IMR-90 (cell line): ENCODE measurements at regions not wholly inside any gene's neighbourhood (a gene's known extent, or its start where the extent isn't known, plus 50 kb on each side); places are given as distances from the start of the nearest gene placed in this dataset.

ENCODE experiments used
- ATAC-seq: fragments of 200-7000 bp; cut with Tn5 transposase; 2 replicates; pipeline ENCODE4 v1.9.1; 2020; ENCODE audit warnings: low read depth, mild to moderate bottlenecking, moderate library complexity
- BruUV-seq: library from RNA; stranded (reverse); fragments of 400-500 nt; replicated peaks from 2 replicates; lab custom pipeline; 2021; lab: Mats Ljungman, UMichigan
- CTCF ChIA-PET: fragments of 300-600 bp; formaldehyde crosslinking; extraction: SDS; loops from one replicate; lab custom pipeline; 2021; ENCODE audit warnings: antibody characterized with exemption; lab: Yijun Ruan, JAX
- POLR2A ChIA-PET: fragments of 300-600 bp; sonication (Branson Sonifier 250); formaldehyde crosslinking; loops from one replicate; lab custom pipeline; 2022; ENCODE audit warnings: antibody characterized with exemption; ENCODE audit not compliant: unreplicated experiment; lab: Charles Lee
- DNase-seq: peaks from one replicate; pipeline ENCODE4 v3.0.0; 2013
- H2AFZ ChIP-seq: replicated peaks from 2 replicates; pipeline ENCODE3; 2013; ENCODE audit warnings: low read length, mild to moderate bottlenecking; ENCODE audit not compliant: poor library complexity
- H2AK5ac ChIP-seq: 2 replicates; pipeline ENCODE4 v1.6.1; 2013; ENCODE audit warnings: low read depth, low read length, inconsistent platforms
- H2AK9ac ChIP-seq: replicated peaks from 2 replicates; pipeline ENCODE3; 2013; ENCODE audit warnings: mild to moderate bottlenecking, low read depth, low read length, moderate library complexity; ENCODE audit not compliant: poor library complexity
- H2BK120ac ChIP-seq: 2 replicates; pipeline ENCODE4 v1.6.1; 2013; ENCODE audit warnings: low read depth, low read length, inconsistent platforms
- H2BK15ac ChIP-seq: 3 replicates; pipeline ENCODE4 v1.6.1; 2013; ENCODE audit warnings: low read depth, low read length, inconsistent platforms
- H2BK20ac ChIP-seq: 2 replicates; pipeline ENCODE4 v1.6.1; 2013; ENCODE audit warnings: low read depth, mild to moderate bottlenecking, inconsistent platforms, low read length, moderate library complexity
- H2BK5ac ChIP-seq: 2 replicates; pipeline ENCODE4 v1.6.1; 2013; ENCODE audit warnings: mild to moderate bottlenecking, low read depth, low read length, inconsistent platforms; ENCODE audit not compliant: poor library complexity, severe bottlenecking
- H3K14ac ChIP-seq: replicated peaks from 2 replicates; pipeline ENCODE4 v1.6.1; 2013; ENCODE audit warnings: low read depth, low read length, inconsistent platforms
- H3K18ac ChIP-seq: 2 replicates; pipeline ENCODE4 v1.6.1; 2013; ENCODE audit warnings: low read depth, low read length, control low read depth
- H3K23ac ChIP-seq: 2 replicates; pipeline ENCODE4 v1.6.1; 2013; ENCODE audit warnings: low read depth, low read length, inconsistent platforms
- H3K27ac ChIP-seq: 2 replicates; pipeline ENCODE4 v1.5.1; 2013; ENCODE audit warnings: mild to moderate bottlenecking, control low read depth, low read length; ENCODE audit not compliant: insufficient read depth
- H3K27me3 ChIP-seq: 2 replicates; pipeline ENCODE4 v1.6.1; 2013; ENCODE audit warnings: low read length; ENCODE audit not compliant: control insufficient read depth, insufficient read depth
- H3K36me3 ChIP-seq: 2 replicates; pipeline ENCODE4 v1.6.1; 2013; ENCODE audit warnings: low read length, mixed read lengths; ENCODE audit not compliant: control insufficient read depth, insufficient read depth
- H3K4ac ChIP-seq: 2 replicates; pipeline ENCODE4 v1.6.1; 2013; ENCODE audit warnings: low read depth, low read length, inconsistent platforms
- H3K4me1 ChIP-seq: 2 replicates; pipeline ENCODE4 v1.6.1; 2013; ENCODE audit warnings: low read length, mixed read lengths; ENCODE audit not compliant: control insufficient read depth, insufficient read depth
- H3K4me2 ChIP-seq: 2 replicates; pipeline ENCODE4 v1.6.1; 2013; ENCODE audit warnings: low read depth, mild to moderate bottlenecking, control low read depth, low read length, moderate library complexity
- H3K4me3 ChIP-seq: 2 replicates; pipeline ENCODE4 v1.5.1; 2013; ENCODE audit warnings: low read depth, mild to moderate bottlenecking, control low read depth, low read length, moderate library complexity; ENCODE audit not compliant: insufficient read depth
- H3K56ac ChIP-seq: 2 replicates; pipeline ENCODE4 v1.6.1; 2013; ENCODE audit warnings: low read length, inconsistent platforms; ENCODE audit not compliant: insufficient read depth; ENCODE audit errors: extremely low read depth
- H3K79me1 ChIP-seq, 2 experiments: 2 replicates each; pipeline ENCODE4 v1.6.1; 2013; ENCODE audit warnings: low read length in 2 of 2, inconsistent platforms in 1 of 2, low read depth in 1 of 2
- H3K9ac ChIP-seq: 2 replicates; pipeline ENCODE4 v1.6.1; 2013; ENCODE audit warnings: low read depth, low read length, control low read depth
- H3K9me1 ChIP-seq: 2 replicates; pipeline ENCODE4 v1.6.1; 2013; ENCODE audit warnings: low read length, inconsistent platforms; ENCODE audit not compliant: insufficient read depth
- H3K9me3 ChIP-seq: 2 replicates; pipeline ENCODE4 v1.6.1; 2013; ENCODE audit warnings: low read length; ENCODE audit not compliant: control insufficient read depth, insufficient read depth
- H4K20me1 ChIP-seq: 2 replicates; pipeline ENCODE4 v1.6.1; 2013; ENCODE audit warnings: low read length, inconsistent platforms; ENCODE audit not compliant: insufficient read depth
- H4K5ac ChIP-seq: 2 replicates; pipeline ENCODE4 v1.6.1; 2013; ENCODE audit warnings: mild to moderate bottlenecking, low read depth, low read length, control low read depth
- H4K8ac ChIP-seq, 2 experiments: 2 replicates each; pipeline ENCODE4 v1.6.1; 2013; ENCODE audit warnings: low read depth in 2 of 2, low read length in 2 of 2, control low read depth in 1 of 2, inconsistent platforms in 1 of 2
- H4K91ac ChIP-seq: 2 replicates; pipeline ENCODE4 v1.6.1; 2013; ENCODE audit warnings: low read depth, low read length, inconsistent platforms; ENCODE audit not compliant: insufficient read depth
- CEBPB ChIP-seq: IDR thresholded peaks from 2 replicates; pipeline ENCODE4 v1.6.1; 2012; ENCODE audit warnings: low read depth, low read length, improper control_type of control experiment
- MAZ ChIP-seq: IDR thresholded peaks from 2 replicates; pipeline ENCODE4 v1.6.1; 2012; ENCODE audit warnings: low read depth, mild to moderate bottlenecking, low read length, improper control_type of control experiment, moderate library complexity, borderline replicate concordance
- WGBS, 2 experiments: methylation state at CpG; one replicate each; pipeline versions ENCODE4 v1.1.5 to v1.1.7; 2013; ENCODE audit warnings: missing lambda C conversion rate in 2 of 2; ENCODE audit not compliant: insufficient read length in 1 of 2; ENCODE audit errors: extremely low coverage in 2 of 2; 5-methylcytosine and 5-hydroxymethylcytosine counted together
- dilution Hi-C: fragments of 300-500 bp; cut with HindIII; formaldehyde crosslinking; loops from one replicate; pipeline ENCODE4 v1.14.3; 2018; ENCODE audit warnings: low sequenced_read_pairs; ENCODE audit not compliant: unreplicated experiment
- in situ Hi-C: fragments of 300-500 bp; cut with MboI; formaldehyde crosslinking; loops from 3 replicates; pipeline ENCODE4 v1.14.3; 2019; ENCODE audit warnings: low sequenced_read_pairs, inconsistent platforms, mixed read lengths
- intact Hi-C: fragments of 100-400 bp; cut with micrococcal nuclease; formaldehyde crosslinking; loops from 2 replicates; pipeline ENCODE4 v1.10.0; 2022

DNA sequence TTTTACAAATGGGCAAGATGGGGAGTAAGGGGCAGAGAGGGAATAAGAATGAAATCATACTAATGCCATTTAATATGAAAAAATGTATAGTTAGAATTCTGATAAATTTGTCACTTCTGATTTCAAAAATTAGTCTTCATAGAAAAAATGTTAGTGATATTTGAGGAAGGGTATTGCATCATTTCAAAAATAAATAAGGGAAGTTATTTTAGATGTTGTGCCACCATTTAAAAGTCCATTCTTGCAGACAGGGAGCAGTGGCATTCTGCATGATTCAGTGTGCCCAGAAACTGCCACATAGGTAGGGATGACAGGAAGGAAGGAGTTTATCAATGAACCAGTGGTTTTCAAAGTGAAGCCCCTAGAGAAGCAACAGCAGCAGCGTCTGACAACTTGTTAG lies 674.6 kb downstream of the EPM2A start:
- H4K8ac ChIP-seq, result no peak overlapping the region
- H2AFZ ChIP-seq, result no peak overlapping the region
- no peak overlapping the region for H3K4ac ChIP-seq
- no peak overlapping the region for H4K91ac ChIP-seq
- no peak overlapping the region for H3K4me2 ChIP-seq
- H2BK20ac ChIP-seq, result no peak overlapping the region
- intact Hi-C loops, result no loop called here
- H2BK5ac ChIP-seq, result no peak overlapping the region
- dilution Hi-C loops, result no loop called here
- H3K27me3 ChIP-seq, result no peaks in the 10 kb centered on the region
- H3K23ac ChIP-seq, result no peak overlapping the region
- H3K14ac ChIP-seq, result no peak overlapping the region
- no peak overlapping the region for H2AK9ac ChIP-seq
- TF ChIP-seq CEBPB (0 out of 2 replicates have a peak, but pooled peaks have one; percentile 24), MAZ (no peak)
- ChIA-PET POLR2A (no interaction called here), CTCF (no interaction called here)
- in situ Hi-C loops, result no loop called here
- no peak overlapping the region for H2BK15ac ChIP-seq
- H3K56ac ChIP-seq, result no peak overlapping the region
- no peaks in the 10 kb centered on the region for H3K79me1 ChIP-seq
- no peak for DNase-seq
- peaks cover 3% of the 10 kb centered on the region; the same call in 1 of the 2 replicates for H3K9me1 ChIP-seq
- H4K5ac ChIP-seq, result no peak overlapping the region
- no peaks in the 10 kb centered on the region for H4K20me1 ChIP-seq
- H3K27ac ChIP-seq, result no peak overlapping the region
- H3K18ac ChIP-seq, result no peak overlapping the region
- H3K4me3 ChIP-seq, result no peak overlapping the region
- no peak for ATAC-seq
- no CpG with 5 or more reads among the region's 1 CpG for WGBS, 2 experiments
- no peaks in the 10 kb centered on the region for H3K36me3 ChIP-seq
- no peak overlapping the region for H3K9ac ChIP-seq
- H2BK120ac ChIP-seq, result no peak overlapping the region
- no peaks in the 10 kb centered on the region for H3K4me1 ChIP-seq
- H3K9me3 ChIP-seq, result no peaks in the 10 kb centered on the region
- no TSS peak for BruUV-seq
- no peak overlapping the region for H2AK5ac ChIP-seq
